ENCODE measurements at regions not wholly inside any gene's neighbourhood (a gene's known extent, or its start where the extent isn't known, plus 50 kb on each side); places are given as distances from the start of the nearest gene placed in this dataset.
"Not testable (repeated sequence)": the region's sequence is repeated elsewhere in the genome, so short reads cannot be mapped to it uniquely, and the experiment has no call there.

DNA sequence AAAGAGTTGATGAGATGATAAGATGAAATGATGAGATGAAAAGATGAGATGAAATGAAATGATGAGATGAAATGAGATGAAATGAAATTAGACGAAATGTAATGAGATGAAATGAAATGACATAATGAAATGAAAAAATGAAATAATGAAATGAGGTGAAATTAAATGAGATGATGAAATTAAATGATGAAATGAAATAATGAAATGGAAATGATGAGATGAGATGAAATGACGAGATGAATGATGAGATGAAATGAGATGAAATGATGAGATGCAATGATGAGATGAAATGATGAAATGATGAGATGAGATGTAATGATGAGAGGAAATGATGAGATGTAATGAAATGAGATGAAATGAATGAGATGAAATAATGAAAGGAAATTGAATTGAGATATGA is 339.3 kb upstream of the PLGLB1 start:
- not testable (repeated sequence) for DNase-seq

DNA sequence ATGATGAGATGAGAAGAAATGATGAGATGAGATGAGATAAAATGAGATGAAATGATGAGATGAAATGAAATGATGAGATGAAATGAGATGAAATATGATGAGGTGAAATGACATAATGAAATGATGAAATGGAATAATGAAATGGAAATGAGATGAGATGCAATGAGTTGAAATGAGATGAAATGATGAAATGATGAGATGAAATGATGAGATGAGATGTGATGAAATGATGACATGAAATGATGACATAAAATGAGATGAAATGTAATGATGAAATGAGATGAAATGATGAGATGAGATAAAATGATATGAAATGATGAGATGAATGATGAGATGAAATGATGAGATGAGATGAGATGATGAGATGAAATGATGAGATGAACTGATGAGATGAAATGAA is 340.2 kb upstream of the PLGLB1 start:
- DNase-seq: not testable (repeated sequence)

DNA sequence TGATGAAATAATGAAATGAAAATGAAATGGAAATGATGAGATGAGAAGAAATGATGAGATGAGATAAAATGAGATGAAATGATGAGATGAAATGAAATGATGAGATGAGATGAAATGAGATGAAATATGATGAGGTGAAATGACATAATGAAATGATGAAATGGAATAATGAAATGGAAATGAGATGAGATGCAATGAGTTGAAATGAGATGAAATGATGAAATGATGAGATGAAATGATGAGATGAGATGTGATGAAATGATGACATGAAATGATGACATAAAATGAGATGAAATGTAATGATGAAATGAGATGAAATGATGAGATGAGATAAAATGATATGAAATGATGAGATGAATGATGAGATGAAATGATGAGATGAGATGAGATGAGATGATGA is 342.7 kb upstream of the PLGLB1 start:
- DNase-seq: not testable (repeated sequence)

DNA sequence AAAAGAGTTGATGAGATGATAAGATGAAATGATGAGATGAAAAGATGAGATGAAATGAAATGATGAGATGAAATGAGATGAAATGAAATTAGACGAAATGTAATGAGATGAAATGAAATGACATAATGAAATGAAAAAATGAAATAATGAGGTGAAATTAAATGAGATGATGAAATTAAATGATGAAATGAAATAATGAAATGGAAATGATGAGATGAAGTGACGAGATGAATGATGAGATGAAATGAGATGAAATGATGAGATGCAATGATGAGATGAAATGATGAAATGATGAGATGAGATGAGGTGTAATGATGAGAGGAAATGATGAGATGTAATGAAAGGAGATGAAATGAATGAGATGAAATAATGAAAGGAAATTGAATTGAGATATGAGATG is 343.4 kb upstream of the PLGLB1 start:
- DNase-seq: not testable (repeated sequence)

DNA sequence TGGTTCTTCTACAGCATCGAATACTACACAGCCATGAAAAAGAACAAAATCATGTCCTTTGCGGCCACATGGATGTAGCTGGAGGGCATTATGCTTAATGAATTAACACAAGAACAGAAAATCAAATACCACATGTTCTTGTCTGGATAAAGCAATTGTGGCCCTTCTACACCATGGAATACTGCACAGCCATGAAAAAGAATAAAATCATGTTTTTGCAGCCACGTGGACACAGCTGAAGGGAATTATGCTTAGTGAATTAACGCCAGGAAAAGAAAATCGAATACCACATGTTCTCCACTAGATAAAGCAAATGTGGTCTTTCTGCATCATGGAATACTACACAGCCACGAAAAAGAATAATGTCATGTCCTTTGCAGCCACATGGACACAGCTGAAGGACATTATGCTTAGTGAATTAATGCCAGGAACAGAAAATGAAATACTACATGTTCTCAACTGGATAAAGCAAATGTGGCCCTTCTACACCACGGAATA is 361.8 kb upstream of the PLGLB2 start:
- DNase-seq: not testable (repeated sequence)

DNA sequence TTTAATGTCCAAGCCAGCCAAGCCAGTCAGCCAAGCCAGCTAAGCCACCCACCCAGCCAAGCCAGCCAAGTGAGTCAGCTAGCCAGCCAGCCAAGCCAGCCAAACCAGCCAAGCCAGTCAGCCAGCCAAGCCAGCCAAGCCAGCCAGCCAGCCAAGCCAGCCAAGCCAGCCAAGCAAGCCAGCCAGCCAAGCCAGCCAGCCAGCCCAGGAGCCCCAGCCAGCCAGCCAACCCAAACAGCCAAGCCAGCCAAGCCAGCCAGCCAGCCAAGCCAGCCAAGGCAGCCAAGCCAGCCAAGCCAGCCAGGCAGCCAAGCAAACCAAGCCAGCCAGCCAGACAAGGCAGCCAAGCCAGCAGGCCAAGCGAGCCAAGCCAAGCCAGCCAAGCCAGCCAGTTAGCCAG is 352.1 kb upstream of the PLGLB2 start:
- not testable (repeated sequence) for DNase-seq

DNA sequence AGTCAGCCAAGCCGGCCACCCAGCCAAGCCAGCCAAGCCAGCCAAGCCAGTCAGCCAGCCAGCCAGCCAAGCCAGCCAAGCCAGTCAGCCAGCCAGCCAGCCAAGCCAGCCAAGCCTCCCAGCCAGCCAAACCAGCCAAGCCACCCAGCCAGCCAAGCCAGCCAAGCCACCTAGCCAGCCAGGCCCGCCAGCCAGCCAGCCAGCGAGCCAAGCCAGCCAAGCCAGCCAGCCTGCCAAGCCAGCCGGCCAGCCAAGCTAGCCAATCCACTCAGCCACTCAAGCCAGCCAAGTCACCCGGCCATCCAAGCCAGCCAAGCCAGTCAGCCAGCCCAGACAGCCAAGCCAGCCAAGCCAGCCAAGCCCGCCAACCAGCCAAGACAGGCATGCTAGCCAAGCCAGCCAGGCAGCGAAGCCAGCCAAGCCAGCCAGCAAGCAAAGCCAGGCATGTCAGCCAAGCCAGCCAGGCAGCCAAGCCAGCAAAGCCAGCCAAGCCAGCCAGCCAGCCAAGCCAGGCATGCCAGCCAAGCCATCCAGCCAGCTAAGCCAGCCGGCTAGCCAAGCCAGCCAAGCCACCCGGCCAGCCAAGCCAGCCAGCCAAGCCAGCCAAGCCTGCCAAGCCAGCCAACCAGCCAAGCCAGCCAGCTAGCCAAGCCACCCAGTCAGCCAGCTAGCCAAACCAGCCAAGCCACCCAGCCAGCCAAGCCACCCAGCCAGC is 351.2 kb upstream of the PLGLB2 start:
- not testable (repeated sequence) for DNase-seq

DNA sequence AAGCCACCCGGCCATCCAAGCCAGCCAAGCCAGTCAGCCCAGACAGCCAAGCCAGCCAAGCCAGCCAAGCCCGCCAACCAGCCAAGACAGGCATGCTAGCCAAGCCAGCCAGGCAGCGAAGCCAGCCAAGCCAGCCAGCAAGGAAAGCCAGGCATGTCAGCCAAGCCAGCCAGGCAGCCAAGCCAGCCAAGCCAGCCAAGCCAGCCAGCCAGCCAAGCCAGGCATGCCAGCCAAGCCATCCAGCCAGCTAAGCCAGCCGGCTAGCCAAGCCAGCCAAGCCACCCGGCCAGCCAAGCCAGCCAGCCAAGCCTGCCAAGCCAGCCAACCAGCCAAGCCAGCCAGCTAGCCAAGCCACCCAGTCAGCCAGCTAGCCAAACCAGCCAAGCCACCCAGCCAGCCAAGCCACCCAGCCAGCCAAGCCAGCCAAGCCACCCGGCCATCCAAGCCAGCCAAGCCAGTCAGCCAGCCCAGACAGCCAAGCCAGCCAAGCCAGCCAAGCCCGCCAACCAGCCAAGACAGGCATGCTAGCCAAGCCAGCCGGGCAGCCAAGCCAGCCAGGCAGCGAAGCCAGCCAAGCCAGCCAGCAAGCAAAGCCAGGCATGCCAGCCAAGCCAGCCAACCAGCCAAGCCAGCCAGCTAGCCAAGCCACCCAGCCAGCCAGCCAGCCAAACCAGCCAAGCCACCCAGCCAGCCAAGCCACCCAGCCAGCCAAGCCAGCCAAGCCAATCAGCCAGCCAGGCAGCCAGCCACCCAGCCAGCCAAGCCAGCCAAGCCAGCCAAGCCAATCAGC is 350.4 kb upstream of the PLGLB2 start:
- not testable (repeated sequence) for DNase-seq

DNA sequence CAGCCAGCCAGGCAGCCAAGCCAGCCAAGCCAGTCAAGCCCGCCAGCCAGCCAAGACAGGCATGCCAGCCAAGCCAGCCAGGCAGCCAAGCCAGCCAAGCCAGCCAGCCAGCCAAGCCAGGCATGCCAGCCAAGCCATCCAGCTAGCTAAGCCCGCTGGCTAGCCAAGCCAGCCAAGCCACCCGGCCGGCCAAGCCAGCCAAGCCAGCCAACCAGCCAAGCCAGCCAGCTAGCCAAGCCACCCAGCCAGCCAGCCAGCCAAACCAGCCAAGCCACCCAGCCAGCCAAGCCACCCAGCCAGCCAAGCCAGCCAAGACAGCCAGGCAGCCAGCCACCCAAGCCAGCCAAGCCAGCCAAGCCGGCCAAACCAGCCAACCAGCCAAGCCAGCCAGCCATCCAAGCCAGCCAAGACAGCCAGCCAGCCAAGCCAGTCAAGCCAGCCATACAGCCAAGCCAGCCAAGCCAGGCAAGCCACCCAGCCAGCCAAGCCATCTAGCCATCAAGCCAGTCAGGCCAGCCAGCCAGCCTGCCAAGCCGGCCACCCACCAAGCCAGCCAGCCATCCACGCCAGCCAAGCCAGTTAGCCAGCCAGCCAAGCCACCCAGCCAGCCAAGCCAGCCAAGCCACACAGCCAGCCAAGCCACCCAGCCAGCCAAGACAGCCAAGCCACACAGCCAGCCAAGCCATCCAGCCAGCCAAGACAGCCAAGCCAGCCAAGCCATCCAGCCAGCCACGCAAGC is 349.2 kb upstream of the PLGLB2 start:
- not testable (repeated sequence) for DNase-seq

DNA sequence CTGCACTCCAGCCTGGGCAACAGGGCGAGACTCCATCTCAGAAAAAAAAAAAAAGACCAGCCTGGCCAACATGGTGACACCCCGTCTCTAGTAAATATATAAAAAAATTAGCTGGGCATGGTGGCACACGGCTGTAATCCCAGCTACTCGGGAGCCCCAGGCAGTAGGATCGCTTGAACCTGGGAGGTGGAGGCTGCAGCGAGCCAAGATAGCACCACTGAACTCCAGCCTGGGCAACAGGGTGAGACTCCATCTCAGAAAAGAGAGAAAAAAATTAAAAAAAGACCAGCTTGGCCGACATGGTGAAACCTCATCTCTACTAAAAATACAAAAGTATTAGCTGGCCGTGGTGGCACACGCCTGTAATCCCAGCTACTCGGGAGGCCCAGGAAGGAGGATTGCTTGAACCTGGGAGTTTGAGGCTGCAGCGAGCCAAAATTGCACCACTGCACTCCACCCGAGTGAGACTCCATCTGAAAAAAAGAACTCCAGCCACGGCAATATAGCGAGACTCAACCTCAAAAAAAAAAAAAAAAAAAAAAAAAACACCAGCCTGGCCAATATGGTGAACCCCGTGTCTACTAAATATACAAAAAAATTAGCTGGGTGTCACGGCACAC is 346.1 kb upstream of the PLGLB2 start:
- DNase-seq: no peak

DNA sequence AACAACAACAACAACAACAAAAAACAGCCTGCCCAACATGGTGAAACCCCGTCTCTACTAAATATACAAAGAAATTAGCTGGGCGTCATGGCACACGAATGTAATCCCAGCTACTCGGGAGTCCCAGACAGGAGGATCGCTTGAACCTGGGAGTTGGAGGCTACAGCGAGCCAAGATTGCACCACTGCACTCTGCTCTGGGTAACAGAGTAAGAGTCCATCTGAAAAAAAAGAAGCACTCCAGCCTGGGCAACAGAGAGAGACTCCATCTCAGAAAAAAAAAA is 344.1 kb upstream of the PLGLB2 start:
- DNase-seq: no peak

DNA sequence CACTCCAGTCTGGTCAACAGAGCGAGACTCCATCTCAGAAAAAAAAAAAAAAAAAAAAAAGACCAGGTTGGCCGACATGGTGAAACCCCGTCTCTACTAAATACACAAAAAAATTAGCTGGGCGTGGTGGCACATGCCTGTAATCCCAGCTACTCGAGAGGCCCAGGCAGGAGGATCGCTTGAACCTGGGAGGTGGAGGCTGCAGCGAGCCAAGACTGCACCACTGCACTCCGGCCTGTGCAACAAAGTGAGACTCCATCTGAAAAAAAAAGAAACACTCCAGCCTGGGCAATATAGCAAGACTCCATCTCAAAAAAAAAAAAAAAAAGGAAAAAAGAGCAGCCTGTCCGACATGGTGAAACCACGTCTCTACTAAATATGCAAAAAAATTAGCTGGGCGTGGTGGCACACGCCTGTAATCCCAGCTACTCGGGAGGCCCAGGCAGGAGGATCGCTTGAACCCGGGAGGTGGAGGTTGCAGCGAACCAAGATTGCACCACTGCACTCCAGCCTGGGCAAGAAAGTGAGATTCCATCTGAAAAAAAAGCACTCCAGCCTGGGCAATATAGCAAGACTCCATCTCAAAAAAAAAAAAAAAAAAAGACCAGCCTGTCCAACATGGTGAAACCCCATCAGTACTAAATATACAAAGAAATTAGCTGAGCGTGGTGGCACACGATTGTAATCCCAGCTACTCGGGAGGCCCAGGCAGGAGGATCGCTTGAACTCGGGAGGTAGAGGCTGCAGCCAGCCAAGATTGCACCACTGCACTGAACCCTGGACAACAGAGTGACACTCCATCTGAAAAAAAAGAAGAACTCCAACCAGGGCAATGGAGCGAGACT is 343.3 kb upstream of the PLGLB2 start:
- DNase-seq: not testable (repeated sequence)

DNA sequence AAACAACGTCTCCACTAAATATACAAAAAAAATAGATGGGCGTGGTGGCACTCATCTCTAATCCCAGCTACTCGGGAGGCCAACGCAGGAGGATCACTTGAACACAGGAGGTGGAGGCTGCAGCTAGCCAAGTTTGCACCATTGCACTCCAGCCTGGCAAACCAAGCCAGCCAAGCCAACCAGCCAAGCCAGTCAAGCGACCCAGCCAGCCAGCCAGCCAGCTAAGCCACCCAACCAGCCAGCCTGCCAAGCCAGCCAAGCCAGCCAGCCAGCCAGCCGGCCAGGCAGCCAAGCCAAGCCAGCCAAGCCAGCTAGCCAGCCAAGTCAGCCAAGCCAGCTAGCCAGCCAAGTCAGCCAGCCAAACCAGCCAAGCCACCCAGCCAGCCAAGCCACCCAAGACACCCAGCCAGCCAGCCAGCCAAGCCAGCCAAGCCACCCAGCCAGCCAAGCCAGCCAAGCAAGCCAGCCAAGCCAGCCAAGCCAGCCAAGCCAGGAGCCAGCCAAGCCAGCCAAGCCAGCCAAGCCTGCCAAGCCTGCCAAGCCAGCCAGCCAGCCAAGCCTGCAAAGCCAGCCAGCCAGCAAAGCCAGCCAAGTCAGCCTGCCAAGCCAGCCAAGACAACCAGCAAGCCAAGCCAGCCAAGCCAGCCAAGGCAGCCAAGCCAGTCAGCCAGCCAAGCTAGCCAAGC is 342.2 kb upstream of the PLGLB2 start:
- not testable (repeated sequence) for DNase-seq

DNA sequence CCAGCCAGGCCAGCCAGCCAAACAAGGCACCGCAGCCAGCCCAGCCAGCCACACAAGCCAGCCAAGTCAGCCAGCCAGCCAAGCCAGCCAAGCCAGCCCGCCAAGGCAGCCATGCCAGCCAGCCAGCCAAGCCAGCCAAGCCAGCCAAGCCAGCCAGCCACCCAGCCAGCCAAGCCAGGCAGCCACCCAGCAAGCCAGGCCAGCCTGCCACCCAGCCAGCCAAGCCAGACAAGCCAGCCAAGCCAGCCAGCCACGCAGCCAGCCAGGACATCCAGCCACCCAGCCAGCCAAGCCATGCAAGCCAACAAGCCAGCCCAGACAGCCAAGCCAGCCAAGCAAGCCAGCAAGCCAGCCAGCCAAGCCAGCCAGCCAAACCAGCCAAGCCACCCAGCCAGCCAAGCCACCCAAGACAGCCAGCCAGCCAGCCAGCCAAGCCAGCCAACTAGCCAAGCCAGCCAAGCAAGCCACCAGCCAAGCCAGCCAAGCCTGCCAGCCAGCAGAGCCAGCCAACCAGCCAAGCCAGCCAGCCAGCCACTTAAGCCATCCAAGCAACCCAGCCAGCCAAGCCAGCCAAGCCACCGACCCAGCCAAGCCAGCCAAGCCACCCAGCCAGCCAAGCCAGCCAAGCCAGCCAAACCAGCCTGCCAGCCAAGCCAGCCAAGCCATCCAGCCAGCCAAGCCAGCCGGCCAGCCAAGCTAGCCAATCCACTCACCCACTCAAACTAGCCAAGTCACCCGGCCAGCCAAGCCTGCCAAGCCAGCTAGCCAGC is 341.3 kb upstream of the PLGLB2 start:
- DNase-seq: not testable (repeated sequence)

DNA sequence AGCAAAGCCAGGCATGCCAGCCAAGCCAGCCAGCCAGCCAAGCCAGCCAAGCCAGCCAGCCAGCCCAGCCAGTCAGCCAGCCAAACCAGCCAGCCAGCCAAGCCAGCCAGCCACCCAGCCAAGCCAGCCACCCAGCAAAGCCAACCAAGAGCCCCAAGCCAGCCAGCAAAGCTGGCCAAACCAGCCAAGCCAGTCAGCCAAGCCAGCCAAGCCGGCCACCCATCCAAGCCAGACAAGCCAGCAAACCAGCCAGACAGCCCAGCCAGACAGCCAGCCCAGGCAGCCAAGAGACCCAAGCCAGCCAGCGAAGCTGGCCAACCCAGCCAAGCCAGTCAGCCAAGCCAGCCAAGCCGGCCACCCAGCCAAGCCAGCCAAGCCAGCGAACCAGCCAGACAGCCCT is 338.3 kb upstream of the PLGLB2 start:
- not testable (repeated sequence) for DNase-seq

DNA sequence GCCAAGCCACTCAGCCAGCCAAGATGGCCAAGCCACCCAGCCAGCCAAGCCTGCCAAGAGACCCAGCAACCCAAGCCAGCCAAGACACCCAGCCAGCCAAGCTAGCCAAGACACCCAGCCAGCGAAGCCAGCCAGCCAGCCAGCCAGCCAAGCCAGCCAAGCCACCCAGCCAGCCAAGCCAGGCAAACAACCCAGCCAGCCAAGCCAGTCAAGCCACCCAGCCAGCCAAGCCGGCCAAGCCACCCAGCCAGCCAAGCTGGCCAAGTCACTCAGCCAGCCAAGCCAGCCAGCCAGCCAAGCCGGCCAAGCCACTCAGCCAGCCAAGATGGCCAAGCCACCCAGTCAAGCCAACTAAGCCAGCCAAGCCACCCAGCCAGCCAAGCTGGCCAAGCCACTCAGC is 337.5 kb upstream of the PLGLB2 start:
- not testable (repeated sequence) for DNase-seq

DNA sequence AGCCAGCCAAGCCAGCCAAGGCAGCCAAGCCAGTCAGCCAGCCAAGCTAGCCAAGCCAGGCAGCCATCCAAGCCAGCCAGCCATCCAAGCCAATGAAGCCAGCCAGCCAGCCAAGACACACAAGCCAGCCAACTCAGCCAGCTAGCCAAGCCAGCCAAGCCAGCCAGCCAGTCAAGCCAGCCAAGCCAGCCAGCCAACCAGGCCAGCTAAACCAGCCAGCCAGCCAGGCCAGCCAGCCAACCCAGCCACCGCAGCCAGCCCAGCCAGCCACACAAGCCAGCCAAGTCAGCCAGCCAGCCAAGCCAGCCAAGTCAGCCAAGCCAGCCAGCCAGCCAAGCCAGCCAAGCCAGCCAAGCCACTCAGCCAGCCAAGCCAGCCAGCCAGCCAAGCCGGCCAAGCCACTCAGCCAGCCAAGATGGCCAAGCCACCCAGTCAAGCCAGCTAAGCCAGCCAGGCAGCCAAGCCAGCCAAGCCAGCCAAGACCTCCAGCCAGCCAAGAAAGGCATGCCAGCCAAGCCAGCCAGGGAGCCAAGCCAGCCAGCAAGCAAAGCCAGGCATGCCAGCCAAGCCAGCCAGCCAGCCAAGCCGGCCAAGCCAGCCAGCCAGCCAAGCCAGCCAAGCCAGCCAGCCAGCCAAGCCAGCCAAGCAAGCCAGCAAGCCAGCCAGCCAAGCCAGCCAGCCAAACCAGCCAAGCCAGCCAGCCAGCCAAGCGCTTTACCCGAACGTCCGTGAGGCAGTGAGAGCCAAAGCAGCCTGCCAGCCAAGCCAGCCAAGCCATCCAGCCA is 335.7 kb upstream of the PLGLB2 start:
- not testable (repeated sequence) for DNase-seq

DNA sequence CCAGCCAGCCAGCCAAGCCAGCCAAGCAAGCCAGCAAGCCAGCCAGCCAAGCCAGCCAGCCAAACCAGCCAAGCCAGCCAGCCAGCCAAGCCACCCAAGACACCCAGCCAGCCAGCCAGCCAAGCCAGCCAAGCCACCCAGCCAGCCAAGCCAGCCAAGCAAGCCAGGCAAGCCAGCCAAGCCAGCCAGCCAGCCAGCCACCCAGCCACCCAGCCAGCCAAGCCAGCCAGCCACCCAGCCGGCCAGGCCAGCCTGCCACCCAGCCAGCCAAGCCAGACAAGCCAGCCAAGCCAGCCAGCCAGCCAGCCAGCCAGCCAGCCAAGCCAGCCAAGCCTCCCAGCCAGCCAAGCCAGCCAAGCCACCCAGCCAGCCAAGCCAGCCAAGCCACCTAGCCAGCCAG is 333.6 kb upstream of the PLGLB2 start:
- DNase-seq: not testable (repeated sequence)

DNA sequence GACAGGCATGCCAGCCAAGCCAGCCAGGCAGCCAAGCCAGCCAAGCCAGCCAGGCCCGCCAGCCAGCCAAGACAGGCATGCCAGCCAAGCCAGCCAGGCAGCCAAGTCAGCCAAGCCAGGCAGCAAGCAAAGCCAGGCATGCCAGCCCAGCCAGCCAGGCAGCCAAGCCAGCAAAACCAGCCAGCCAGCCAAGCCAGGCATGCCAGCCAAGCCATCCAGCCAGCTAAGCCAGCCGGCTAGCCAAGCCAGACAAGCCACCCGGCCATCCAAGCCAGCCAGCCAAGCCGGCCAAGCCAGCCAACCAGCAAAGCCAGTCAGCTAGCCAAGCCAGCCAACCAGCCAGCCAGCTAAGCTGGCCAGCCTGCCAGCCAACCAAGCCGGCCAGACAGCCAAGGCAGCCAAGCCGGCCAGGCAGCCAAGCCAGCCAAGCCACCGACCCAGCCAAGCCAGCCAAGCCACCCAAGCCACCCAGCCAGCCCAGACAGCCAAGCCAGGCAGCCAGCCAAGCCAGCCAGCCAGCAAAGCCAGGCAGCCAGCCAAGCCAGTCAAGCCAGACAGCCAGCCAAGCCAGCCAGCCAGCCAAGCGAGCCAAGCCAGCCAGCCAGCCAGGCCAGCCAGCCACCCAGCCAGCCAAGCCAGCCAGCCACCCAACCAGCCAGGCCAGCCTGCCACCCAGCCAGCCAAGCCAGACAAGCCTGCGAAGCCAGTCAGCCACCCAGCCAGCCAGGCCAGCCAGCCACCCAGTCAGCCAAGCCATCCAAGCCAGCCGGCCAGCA is 332.9 kb upstream of the PLGLB2 start:
- DNase-seq: not testable (repeated sequence)

Measured in right forelimb (tissue), 1 donor.